Fibroblast of pulmonary artery (primary cell): ENCODE measurements at regions not wholly inside any gene's neighbourhood (a gene's known extent, or its start where the extent isn't known, plus 50 kb on each side); places are given as distances from the start of the nearest gene placed in this dataset.

ENCODE experiments used
- DNase-seq: peaks from one replicate; pipeline ENCODE4 v3.0.0-alpha.2; 2010; ENCODE audit warnings: low read depth
- H3K4me3 ChIP-seq: replicated peaks from 2 replicates; pipeline ENCODE4 v1.5.1; 2011; ENCODE audit warnings: low read depth, mild to moderate bottlenecking, control low read depth, low read length, moderate library complexity
- CTCF ChIP-seq: IDR thresholded peaks from 2 replicates; pipeline ENCODE4 v1.5.1; 2011; ENCODE audit warnings: mild to moderate bottlenecking, control low read depth, low read length, inconsistent platforms; ENCODE audit errors: missing control alignments

- DNase-seq = no peak
- H3K4me3 ChIP-seq = no peak overlapping the region
- no peak for TF ChIP-seq CTCF
These were observed 1408.8 kb downstream of the TBC1D22A start for GRCh38 chr22:48171271-48171691.

- H3K4me3 ChIP-seq = no peak overlapping the region
- TF ChIP-seq CTCF = no peak
These were observed 1406.8 kb downstream of the TBC1D22A start for GRCh38 chr22:48169227-48169626.

GRCh38 chr22:48167238-48167637, 1404.8 kb downstream of the TBC1D22A start:
- H3K4me3 ChIP-seq = no peak overlapping the region
- no peak for DNase-seq
- TF ChIP-seq CTCF = no peak

More at GRCh38 chr22:48169227-48169626, 1406.8 kb downstream of the TBC1D22A start:
- DNase-seq = no peak

- no peak for TF ChIP-seq CTCF
- H3K4me3 ChIP-seq = no peak overlapping the region
- no peak for DNase-seq
These were observed 1398.8 kb downstream of the TBC1D22A start for GRCh38 chr22:48161298-48161697.

- no peak for TF ChIP-seq CTCF
- H3K4me3 ChIP-seq = no peak overlapping the region
- no peak for DNase-seq
These were observed 1395.2 kb downstream of the TBC1D22A start for GRCh38 chr22:48157676-48158075.

- H3K4me3 ChIP-seq = no peak overlapping the region
- no peak for TF ChIP-seq CTCF
- DNase-seq = no peak
These were observed 1394.3 kb downstream of the TBC1D22A start for GRCh38 chr22:48156603-48157355.

- no peak overlapping the region for H3K4me3 ChIP-seq
- no peak for DNase-seq
- no peak for TF ChIP-seq CTCF
These were observed 1393.0 kb downstream of the TBC1D22A start for GRCh38 chr22:48155446-48155845.
